Endothelial cell of hepatic sinusoid (primary cell): ENCODE measurements at regions not wholly inside any gene's neighbourhood (a gene's known extent, or its start where the extent isn't known, plus 50 kb on each side); places are given as distances from the start of the nearest gene placed in this dataset.

Experiments used
- in situ Hi-C: cut with HindIII; loops from 2 replicates; pipeline ENCODE4 v1.10.0; 2017; ENCODE audit warnings: low sequenced_read_pairs

DNA sequence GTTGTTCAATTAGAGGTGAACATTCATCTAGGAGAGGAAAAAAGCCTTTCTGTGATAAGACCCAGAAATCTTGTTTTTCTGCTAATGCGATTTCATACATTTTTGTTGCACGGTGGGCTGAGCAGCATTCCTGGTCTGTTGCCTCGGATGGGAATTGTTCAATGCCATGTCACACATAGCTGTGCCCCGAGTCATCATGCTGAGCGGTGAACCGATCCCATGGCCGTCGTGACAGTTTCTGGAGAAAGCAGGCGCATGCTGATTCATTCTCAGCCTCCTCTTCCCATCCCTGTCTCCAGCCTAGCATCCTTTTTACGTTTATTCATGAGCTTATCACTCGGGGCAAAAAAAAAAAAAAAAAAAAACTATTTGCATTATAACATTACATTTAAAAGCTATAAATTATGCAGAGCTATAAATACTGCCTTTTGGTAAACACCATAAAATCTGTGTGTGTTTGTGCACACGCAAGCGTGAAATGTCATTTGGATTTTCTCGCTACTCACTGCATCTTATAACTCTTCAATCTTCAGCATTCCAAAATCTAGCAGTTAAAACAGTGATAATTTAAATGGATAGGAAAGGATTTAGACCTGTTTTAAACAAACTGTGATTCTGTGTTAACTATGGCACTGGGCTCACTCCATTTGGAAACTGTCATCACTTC is 58.9 kb upstream of the IFNGR1 start:
- in situ Hi-C loops = loop anchor here (5.0 kb wide), 1 partner anchor 44 kb away; no protein-coding TSS in a partner anchor

GRCh38 chr6:137272403-137272802 is 53.2 kb upstream of the IFNGR1 start:
- in situ Hi-C loops = no loop called here

DNA sequence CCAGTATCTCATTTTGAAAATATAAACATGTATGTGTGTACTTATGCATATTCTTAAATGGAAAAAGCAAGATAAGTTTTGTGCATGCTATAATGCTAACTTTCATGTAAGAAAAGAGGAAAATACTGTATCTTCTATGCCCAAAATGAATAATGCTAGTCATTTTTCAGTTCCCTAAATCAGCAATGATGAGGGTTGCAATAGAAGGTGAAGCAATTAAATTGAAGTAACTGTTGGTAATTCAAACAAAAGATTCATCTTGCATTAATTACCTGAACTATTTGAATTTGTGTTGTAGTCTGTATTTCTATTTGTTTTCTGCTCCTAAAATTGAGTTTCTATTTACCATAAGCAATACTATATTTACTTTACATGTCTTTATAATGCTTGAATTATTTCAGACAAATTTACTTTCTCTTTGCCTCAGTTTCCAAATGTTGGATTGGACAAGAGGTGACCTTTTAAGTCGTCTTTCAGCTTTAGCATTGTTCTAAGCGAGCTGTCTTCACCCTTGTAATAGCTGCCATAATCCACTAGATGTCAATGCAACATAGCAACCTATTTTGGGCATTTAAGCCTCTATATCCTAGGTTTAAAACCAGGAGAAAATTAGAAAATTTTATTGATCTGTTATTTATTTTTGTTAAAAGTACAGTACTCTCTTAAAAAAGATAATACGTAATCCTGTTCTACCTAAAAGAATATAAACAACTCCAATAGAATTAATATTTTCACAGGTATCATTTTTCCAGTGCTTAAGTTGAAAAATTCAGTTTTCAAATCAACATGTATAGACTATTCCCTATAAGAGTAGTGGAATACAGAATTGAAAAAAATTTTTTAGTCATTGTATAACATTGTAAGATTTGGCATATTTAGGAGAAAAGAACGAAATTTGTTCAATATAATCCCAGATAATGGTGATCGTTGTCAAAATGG is 52.3 kb upstream of the IFNGR1 start:
- in situ Hi-C loops = no loop called here

GRCh38 chr6:137269803-137270202 is 50.6 kb upstream of the IFNGR1 start:
- in situ Hi-C loops = no loop called here

DNA sequence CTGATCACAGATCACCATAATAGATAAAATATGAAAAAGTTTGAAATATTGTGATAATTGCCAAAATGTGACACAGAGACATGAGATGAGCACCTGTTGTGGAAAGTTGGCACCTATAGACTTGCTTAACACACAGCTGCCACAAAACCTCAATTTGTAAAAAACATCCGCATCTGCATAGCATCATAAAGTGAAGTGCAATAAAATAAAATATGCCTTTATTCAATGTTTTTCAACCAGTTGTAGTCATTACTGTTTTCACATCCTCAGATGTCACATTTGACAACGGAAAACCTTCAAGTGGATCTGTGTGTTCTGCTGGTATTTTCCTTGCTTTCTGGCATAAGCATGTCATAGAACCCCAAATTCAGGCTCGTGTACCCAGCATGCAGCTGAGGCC is 50.2 kb upstream of the IFNGR1 start:
- in situ Hi-C loops = no loop called here
